Embryonic facial prominence (tissue), 1 donor: ENCODE measurements at regions not wholly inside any gene's neighbourhood (a gene's known extent, or its start where the extent isn't known, plus 50 kb on each side); places are given as distances from the start of the nearest gene placed in this dataset.
"Not testable (repeated sequence)": the region's sequence is repeated elsewhere in the genome, so short reads cannot be mapped to it uniquely, and the experiment has no call there.

Source experiments
- DNase-seq: peaks from one replicate; pipeline ENCODE4 v3.0.0-alpha.2; 2016; ENCODE audit errors: extremely low spot score

DNA sequence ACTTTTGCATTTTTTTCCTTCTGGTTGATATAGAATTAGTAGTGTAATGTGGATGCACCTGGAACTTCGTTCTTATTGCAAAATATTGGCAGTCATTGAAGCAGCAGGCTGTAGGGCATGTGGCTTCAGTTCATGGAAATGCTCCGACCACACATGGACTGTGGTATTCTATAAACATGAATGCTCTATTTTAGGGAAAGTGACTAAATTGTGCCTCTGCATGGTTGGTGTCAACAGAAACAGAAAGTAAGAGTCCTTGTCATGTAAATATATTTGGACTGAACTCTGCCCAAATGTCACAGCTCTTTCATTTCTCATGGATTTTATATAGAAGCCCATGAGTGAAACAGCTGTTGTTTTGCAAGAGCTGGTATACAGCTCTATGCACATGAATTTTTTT lies 917.0 kb downstream of the LRFN5 start:
- no peak for DNase-seq

DNA sequence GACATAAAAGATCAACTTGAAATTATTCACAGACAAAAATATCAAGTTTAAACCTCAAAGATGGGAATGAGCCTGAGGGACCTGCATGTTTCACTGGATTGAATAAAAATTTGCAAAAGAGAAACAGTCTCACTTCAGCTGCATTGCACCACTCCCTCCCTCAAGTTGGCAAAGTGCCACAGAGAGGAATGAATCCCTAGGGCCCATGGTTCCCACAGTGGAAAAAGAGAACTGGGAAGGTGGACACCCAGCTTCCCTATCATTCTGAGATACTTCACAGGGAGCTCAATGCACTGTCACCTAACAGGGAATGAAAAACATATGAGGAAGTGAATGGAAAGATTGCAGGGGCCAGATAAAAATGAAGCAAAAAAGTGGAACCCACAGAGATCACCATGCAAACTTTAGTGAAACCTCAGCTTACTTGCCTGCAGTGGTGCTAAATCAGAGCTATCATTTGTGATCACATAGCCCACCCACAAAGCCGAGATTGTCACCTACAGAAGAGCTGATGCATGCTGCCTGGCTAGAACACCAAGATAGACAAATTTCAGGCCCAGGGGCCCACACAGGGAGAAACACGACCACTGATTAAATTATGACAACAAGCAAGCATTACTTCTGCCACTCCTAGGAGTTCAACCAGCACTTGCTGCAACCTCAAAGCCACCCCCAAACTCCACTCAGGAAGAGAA lies 911.3 kb downstream of the LRFN5 start:
- no peak for DNase-seq

- DNase-seq = no peak
Observed at GRCh38 chr14:42513837-42514236, 907.2 kb downstream of the LRFN5 start.

DNA sequence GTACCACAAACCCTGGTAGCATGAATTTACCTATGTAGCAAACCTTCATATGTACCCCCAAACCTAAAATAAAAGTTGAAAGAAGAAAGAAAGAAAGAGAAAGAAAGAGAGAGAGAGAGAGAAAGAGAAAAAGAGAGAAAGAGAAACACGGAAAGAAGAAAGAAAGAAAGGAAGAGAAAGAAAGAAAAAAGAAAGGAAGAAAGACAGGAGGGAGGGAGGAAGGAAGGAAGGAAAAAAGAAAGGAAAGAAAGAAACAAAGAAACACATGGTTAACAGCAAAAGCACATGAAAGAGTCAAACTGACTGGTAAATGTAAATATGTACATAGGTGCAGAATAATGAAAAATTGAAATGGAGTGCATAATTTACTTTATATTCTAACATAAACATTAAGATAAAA lies 903.4 kb downstream of the LRFN5 start:
- DNase-seq = no peak

DNA sequence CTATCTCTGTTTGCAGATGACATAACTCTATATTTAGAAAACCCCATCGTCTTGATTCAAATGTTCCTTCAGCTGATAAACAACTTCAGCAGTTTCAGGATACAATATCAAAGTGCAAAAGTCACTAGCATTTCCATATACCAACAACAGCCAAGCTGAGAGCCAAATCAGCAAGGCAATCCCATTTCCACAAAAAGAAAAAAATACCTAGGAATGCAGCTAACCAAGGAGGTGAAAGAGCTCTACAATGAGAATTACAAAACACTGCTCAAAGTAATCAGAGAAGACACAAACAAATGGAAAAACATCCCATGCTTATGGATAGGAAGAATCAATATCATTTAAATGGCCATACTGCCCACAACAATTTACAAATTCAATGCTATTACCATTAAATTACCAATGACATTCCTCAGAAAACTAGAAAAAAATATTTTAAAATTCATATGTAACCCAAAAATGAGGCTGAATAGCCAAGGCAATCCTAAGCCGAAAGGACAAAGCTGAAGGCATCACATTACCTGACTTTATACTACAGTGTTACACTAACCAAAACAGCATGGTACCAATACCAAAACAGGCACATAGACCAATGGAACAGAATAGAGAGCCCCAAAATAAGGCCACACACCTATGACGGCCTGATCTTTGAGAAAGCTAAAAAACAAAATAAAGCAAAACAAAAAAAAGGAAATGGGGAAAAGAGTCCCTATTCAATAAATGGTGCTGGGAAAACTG lies 901.7 kb downstream of the LRFN5 start:
- DNase-seq = no peak

DNA sequence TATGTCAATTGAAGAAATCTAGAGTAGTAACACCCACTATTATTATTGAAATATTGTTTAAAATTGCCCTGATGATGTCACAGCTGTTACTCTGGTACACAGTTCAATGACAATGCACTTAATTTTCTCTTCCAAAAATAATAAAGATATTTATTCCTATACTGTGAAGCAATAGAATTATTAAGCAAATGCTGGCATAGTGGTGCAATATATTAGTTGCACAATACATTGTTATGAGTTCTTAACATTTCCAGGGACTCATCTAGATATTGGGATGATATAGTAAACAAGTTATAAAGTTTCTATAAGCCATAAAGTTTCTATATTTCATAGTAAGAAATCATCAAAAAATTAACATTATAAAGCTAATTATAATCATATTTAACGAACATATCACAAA lies 897.8 kb downstream of the LRFN5 start:
- DNase-seq = no peak

DNA sequence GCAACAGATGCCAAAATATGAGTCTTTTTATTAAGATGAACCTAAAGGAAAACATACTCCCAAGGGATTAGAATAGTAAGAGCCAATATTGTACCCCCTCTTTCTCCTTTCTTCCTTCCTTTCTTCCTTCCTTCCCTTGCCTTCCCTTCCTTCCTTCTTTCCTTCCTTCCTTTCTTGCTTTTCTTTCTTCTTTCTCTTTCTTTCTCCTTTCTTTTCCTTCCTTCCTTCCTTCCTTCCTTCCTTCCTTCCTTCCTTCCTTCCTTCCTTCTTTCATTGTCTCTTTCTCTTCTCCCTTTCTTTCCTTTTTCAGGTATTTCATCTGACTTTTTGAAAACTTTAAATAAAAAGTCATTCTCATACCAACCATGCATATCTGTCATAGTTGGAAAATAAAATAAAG lies 892.5 kb downstream of the LRFN5 start:
- no peak for DNase-seq

DNA sequence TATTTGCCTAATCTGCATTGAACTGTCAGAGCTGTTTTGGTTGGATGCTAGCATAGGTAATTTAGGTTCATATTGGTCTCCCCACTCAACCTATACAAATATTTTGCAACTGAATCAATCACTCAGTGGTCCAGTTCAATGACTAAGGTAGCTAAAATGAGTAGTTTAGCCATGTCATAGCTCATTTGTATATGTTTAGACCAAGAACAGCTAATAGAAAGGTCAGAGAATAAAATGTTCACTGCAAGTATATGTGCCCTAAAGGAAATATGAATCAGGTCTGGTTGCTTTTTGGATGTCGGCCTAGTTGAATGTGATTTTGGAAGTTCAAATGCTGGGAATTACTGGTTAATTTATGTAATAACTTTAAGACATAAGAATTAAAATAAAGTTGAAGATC lies 883.9 kb downstream of the LRFN5 start:
- DNase-seq = no peak

- DNase-seq = no peak
Observed at GRCh38 chr14:42488965-42489364, 882.3 kb downstream of the LRFN5 start.

- not testable (repeated sequence) for DNase-seq
Observed at GRCh38 chr14:42482345-42482971, 875.8 kb downstream of the LRFN5 start.

DNA sequence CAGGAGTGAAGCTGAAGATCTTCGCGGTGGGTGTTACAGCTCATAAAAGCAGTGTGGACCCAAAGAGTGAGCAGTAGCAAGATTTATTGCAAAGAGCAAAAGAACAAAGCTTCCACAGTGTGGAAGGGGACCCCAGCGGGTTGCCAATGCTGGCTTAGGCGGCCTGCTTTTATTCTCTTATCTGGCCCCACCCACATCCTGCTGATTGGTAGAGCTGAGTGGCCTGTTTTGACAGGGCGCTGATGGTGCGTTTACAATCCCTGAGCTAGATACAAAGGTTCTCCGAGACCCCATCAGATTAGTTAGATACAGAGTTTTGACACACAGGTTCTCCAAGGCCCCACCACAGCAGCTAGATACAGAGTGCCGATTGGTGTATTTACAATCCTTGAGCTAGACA lies 875.0 kb downstream of the LRFN5 start:
- not testable (repeated sequence) for DNase-seq

- no peak for DNase-seq
Observed at GRCh38 chr14:42480255-42480654, 873.6 kb downstream of the LRFN5 start.

DNA sequence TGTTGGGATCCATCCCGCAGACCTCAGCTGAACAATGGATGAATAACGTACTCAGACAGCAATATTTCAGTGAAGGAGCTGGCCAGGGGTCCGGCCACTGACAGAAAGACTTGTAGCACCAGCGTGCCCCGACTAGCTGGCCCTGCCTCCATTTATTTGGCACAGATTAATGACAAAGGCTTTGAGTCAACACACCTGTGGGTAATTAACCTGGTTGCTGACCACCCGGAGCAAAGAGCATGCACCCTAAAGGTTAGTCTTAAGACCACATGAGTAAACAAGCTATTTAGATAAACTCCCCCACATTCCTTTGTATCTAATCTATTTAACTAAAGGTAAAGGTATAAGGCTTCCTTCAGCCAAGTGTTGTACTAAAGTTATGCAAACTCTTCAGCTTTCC lies 868.6 kb downstream of the LRFN5 start:
- no peak for DNase-seq

DNA sequence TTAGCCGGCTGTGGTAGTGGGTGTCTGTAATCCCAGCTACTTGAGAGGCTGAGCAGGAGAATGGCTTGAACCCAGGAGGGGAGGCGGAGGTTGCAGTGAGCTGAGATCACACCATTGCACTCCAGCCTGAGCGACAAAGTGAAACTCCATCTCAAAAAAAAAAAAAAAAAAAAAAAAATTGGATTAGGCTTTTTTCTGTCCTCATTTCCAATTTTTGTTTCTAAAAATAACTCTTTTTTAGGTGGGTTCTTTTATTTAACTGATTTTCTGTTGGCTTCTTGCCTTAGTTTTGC lies 863.7 kb downstream of the LRFN5 start:
- DNase-seq = no peak

DNA sequence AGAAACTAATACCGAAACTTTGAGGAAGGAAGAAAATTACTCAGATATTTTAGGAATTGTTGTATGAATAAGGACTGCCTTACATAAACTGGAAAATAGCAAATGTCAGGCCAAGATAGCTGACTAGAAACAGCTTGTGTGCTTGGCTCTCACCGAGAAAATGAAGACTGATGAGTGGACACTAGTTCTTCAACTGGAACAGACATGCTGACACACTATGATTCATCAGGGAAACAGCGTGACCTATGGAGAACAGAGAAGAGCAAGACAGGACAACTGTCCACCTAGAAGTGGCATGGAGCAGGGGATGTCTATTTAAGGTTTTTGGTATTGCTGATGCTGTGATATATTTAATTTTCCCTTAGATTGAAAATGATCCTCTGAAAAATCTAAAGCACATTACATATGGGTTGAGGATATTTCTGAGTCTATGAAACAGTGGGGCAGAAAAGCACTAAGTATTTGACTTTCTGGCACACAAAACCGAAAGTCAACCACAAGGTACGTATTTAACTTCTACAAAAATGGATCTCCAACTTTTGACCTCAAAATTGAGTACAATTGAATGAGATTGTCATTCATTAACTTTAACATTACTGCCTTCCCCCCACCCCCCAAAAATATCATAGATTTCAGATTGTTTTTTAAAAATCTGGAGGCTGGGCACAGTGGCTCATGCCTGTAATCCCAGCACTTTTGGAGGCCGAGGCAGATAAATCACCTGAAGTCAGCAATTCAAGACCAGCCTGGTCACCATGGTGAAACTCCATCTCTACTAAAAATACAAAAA lies 863.2 kb downstream of the LRFN5 start:
- DNase-seq = no peak

DNA sequence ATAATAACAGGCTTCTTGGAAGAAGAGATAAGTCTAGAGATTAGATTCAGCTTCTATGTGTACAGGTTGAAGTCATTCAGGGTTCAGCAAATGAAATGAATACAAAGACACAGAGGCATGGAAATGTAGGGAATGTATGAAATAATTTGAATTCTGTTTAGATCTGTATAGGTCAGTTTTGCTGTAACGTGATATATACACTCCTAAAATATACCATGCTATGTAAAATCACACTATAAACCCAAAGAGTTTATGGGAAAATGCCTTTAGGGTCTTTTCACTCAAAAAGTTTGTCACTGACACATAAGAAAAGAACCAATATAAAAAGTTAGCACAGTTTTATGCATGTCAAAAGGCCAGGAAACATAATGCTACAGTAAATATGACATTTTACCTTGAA lies 854.0 kb downstream of the LRFN5 start:
- DNase-seq = no peak

- DNase-seq = no peak
Observed at GRCh38 chr14:42459171-42459685, 852.6 kb downstream of the LRFN5 start.

- no peak for DNase-seq
Observed at GRCh38 chr14:42441615-42442014, 834.9 kb downstream of the LRFN5 start.

DNA sequence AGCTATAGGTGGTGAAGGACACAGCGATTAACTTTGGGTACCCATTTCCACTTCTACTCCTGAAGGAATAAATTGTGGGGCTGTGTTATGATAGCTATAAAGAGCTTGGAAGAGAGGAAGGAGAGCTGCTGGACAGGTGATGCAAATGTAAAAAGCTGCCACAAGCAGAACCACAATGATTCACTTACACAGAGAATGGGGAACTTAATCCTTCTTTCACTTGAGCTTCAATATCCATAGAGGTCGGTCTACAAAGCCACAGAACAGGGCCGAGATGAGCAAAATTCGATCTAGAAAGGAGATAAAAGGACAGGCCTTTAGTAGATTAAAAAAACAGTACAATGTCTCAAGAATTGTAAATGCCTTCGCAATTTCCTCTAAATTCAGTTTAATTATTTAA lies 831.1 kb downstream of the LRFN5 start:
- no peak for DNase-seq

DNA sequence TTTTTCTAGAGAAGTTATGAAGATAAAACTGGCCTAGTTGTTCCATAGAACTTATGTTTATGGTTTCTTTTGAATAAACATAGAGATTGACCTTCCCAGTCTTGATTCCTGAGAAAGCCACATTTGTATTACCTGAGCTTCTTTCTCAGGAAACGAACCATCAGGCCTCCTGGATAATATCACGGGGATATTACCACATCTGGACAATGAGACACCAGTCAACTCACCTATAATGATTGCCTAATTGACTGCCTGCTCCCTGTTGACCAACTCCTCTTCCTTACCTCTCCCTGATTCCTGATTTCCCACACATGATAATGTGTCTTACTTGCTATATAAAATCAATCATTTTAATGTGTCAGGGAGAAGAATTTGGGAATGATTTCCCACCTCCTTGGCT lies 822.7 kb downstream of the LRFN5 start:
- DNase-seq = no peak

GRCh38 chr14:42428996-42429395 lies 822.3 kb downstream of the LRFN5 start:
- DNase-seq = no peak

GRCh38 chr14:42424501-42424900 lies 817.8 kb downstream of the LRFN5 start:
- DNase-seq = no peak
